GM21423 (cell line): ENCODE measurements at regions not wholly inside any gene's neighbourhood (a gene's known extent, or its start where the extent isn't known, plus 50 kb on each side); places are given as distances from the start of the nearest gene placed in this dataset.
"Not testable (repeated sequence)": the region's sequence is repeated elsewhere in the genome, so short reads cannot be mapped to it uniquely, and the experiment has no call there.

Experiments used
- ATAC-seq: cut with Tn5 transposase; IDR thresholded peaks from one replicate; pipeline ENCODE4 v1.9.1; 2021; ENCODE audit warnings: mild to moderate bottlenecking, moderate library complexity; ENCODE audit not compliant: unreplicated experiment

DNA sequence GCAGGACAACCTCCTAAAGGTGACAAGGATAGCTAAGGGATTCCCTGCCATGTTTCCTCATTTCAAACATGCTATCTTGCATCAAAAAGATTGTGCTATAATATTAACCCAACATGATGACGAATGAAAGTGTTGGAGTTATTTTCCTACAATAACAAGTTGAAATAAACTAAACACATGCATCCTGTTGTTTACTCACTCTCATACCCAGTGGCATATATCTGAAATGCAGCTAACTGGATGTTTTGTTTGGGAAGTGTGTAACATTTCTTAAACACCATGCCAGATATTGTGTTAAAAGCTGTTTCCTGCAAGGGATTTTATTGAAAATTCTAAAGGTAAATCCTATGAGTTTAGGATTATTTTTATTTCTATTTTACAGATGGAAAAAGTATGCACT is 139.6 kb downstream of the TFPI2 start:
- no peak for ATAC-seq

DNA sequence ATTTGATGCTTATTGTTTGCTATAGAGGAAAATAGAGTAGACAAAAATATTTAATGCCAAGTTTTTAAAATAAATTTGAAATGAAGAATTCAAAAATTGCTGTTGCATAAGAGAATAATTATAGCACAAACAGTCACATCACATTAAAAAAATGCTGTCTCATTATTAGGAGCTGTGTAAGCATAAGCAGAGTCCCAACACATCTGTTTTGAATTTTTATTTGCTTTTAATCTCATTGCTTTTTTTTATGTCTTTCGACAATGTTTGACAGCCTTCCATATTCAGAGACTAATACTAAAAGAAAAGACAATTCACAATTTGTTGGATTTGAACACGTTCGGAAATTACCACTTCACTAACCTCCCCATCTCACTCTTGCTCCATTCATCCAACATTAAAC is 143.5 kb downstream of the TFPI2 start:
- ATAC-seq: no peak

- ATAC-seq: no peak
Observed at GRCh38 chr7:93739424-93739823, 151.1 kb downstream of the TFPI2 start.

GRCh38 chr7:93737953-93738352 is 152.6 kb downstream of the TFPI2 start:
- ATAC-seq: no peak

GRCh38 chr7:93736668-93737369 is 153.7 kb downstream of the TFPI2 start:
- no peak for ATAC-seq

DNA sequence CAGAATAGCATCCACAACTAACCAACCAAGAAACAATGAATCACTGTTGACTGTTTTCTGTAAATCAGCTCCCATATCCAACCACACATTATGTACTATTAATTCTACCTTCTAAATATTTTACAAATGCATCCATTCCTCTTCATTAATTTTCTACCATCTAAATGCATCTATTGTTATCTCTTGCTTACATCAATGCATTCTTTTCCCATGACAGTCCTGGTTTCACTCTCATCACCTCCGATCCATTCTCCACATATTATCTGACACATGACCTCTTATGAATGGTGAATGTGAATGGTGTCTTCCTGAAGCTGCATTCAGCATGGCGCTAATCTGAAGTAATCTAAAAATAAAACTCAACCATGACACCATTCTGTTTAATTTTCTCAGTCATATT is 153.8 kb upstream of the CALCR start:
- ATAC-seq: no peak

GRCh38 chr7:93725954-93726353 is 151.4 kb upstream of the CALCR start:
- ATAC-seq: no peak

DNA sequence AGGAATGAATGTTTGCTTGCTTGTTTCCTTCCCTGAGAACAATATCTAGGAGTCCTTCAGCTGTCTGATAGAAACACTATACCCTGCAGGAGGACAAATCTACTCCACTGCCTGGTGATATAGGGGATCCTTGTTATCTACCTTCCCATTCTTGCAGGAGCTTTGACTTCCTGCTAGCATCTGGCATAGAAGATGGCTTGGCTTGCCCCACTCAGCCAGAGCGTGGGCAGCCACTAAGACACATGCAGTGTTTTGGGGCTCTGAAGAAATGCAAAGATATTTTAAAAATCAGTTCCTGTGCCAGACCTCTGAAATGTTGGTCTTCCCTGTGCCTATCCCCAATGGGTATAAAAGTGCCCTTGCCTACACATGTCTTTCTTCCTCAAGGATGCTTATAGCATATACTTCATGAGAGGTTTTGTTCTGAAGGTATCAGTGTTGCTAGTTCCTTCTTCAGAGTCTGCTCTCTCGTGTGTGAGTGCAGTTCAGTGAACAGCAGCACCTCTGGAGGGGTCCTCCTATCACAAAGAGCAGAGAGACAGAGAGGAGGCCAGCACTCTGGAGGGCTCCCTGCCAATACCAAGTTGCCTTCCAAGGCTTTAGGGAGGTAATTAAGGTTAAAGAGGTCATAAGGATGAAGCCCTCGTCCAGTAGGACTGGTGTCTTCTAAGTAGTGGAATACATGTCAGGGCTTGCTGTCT is 149.1 kb upstream of the CALCR start:
- ATAC-seq: no peak

GRCh38 chr7:93720106-93720505 is 145.6 kb upstream of the CALCR start:
- ATAC-seq: no peak

- ATAC-seq: no peak
Observed at GRCh38 chr7:93719546-93719945, 145.0 kb upstream of the CALCR start.

GRCh38 chr7:93717217-93717900 is 142.8 kb upstream of the CALCR start:
- ATAC-seq: no peak

- no peak for ATAC-seq
Observed at GRCh38 chr7:93715234-93715633, 140.7 kb upstream of the CALCR start.

DNA sequence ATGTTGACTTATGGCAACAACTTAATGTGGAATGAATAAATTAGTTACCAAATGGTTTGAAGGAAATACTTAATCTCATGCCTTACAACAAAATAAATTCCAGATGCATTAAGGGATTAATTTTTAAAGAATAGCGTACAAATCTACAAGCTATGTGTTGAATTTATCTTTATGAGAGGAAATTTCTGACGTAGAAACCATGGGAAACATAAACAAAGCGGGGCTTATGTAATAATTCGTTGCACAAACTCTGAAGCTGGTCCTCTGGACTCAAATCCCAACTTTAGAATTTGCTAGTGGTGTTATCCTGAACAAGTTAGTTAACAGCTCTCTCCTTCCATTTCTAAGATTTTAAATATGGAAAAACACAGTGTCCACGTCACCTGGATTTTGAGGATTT is 137.4 kb upstream of the CALCR start:
- no peak for ATAC-seq

- ATAC-seq: not testable (repeated sequence)
Observed at GRCh38 chr7:93708255-93708654, 133.7 kb upstream of the CALCR start.

DNA sequence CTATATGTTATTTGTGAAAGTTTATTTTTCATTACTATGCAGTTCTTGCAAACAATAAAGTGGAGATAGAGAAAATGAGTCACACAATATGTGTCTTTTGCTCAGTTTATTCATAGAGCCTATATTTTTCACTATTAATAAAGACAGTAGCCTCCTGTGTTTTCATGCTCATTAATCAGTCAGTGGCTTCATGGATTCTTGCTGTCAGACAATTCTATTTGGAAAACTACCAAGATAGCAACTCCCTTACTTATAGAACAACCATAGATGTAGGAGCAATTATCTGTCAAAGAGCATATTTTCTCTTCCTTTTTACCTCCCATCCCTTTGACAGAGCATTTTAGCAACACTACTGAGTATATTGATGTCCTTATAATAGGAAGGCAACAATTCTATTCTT is 132.7 kb upstream of the CALCR start:
- ATAC-seq: no peak

DNA sequence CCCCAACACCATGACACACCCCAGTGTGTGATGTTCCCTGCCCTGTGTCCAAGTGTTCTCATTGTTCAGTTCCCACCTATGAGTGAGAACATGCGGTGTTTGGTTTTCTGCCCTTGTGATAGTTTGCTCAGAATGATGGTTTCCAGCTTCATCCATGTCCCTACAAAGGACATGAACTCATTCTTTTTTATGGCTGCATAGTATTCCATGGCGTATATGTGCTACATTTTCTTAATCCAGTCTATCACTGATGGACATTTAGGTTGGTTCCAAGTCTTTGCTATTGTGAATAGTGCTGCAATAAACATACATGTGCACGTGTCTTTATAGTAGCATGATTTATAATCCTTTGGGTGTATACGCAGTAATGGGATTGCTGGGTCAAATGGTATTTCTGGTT is 131.6 kb upstream of the CALCR start:
- ATAC-seq: not testable (repeated sequence)

- no peak for ATAC-seq
Observed at GRCh38 chr7:93704217-93704616, 129.7 kb upstream of the CALCR start.

- no peak for ATAC-seq
Observed at GRCh38 chr7:93697901-93698300, 123.4 kb upstream of the CALCR start.

- no peak for ATAC-seq
Observed at GRCh38 chr7:93693796-93694195, 119.3 kb upstream of the CALCR start.

DNA sequence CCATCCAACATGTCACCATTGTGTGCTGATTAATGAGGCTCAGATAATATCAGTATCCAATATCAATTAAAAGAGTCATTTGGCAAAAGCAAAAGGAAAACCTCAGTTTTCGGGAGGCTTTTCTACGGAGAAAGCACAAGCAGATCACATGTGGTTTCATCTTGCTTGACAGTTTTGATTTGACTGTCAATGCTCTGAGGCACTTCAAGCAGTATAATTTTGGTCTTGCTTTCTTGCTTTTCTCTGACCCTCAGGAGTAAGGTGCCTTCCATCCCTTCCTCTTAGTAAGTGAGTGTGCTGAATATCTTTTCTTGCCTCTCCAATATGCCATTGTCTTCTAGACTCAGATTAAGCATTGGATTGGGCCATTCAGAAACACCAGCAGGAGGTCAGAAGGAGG is 115.5 kb upstream of the CALCR start:
- ATAC-seq: no peak

DNA sequence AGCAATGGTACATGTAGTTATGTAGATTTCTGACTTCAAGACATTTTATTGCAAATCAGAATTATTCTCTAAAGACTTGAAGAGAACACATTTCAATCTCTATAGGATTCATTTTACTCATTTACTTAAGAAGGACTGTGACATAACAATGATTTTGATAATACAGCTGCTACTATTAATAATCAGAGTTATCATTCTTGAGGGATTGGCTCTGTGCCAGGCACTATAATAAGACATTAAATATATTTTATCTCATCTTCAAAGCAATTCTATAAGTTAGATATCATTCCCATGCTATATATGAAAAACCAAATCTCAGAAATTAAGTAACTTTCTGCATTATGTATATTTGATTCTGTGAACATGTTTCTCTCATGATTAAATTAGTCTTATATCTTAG is 103.7 kb upstream of the CALCR start:
- ATAC-seq: no peak
